Naive thymus-derived CD4-positive, alpha-beta T cell (primary cell): ENCODE measurements at regions not wholly inside any gene's neighbourhood (a gene's known extent, or its start where the extent isn't known, plus 50 kb on each side); places are given as distances from the start of the nearest gene placed in this dataset.

ENCODE experiments used
- ATAC-seq: fragments of 150-1000 bp; cut with Tn5 transposase; 2 replicates; pipeline ENCODE4 v1.10.0; 2021; ENCODE audit warnings: mild to moderate bottlenecking, moderate library complexity
- CTCF ChIA-PET: fragments of 350-600 bp; sonication (Branson Sonifier 250); formaldehyde crosslinking; loops from one replicate; lab custom pipeline; 2021; ENCODE audit warnings: antibody characterized with exemption; lab: Charles Lee
- POLR2A ChIA-PET: fragments of 350-600 bp; sonication (Branson Sonifier 250); formaldehyde crosslinking; loops from one replicate; lab custom pipeline; 2021; ENCODE audit warnings: antibody characterized with exemption, inconsistent platforms; lab: Charles Lee
- DNase-seq, 9 donors: peaks; one replicate each; pipeline versions ENCODE4 v3.0.0 to v3.0.0-alpha.2; 2020 to 2022; ENCODE audit warnings: mixed read lengths in 1 of 9
- H3K27ac ChIP-seq: one replicate; pipeline ENCODE4 v1.7.0; 2013; ENCODE audit warnings: mild to moderate bottlenecking, low read depth, low read length, moderate library complexity
- H3K27me3 ChIP-seq, 2 donors: one replicate each; pipeline ENCODE4 v1.7.0; 2013; ENCODE audit warnings: low read length in 2 of 2, mild to moderate bottlenecking in 2 of 2, moderate library complexity in 2 of 2; ENCODE audit not compliant: control insufficient read depth in 2 of 2, insufficient read depth in 2 of 2
- H3K36me3 ChIP-seq, 3 experiments: 1 replicate in 2 of 3; 2 replicates in 1 of 3; pipeline ENCODE4 v1.7.0; 2013; ENCODE audit warnings: low read length in 3 of 3, mild to moderate bottlenecking in 3 of 3, moderate library complexity in 1 of 3; ENCODE audit not compliant: insufficient read depth in 3 of 3, control insufficient read depth in 2 of 3
- H3K4me1 ChIP-seq, 2 donors: one replicate each; pipeline ENCODE4 v1.7.0; 2013; ENCODE audit warnings: low read length in 2 of 2, mild to moderate bottlenecking in 2 of 2, moderate library complexity in 1 of 2; ENCODE audit not compliant: control insufficient read depth in 2 of 2, insufficient read depth in 2 of 2
- H3K4me3 ChIP-seq: 2 replicates; pipeline ENCODE4 v1.7.0; 2013; ENCODE audit warnings: mild to moderate bottlenecking, low read length
- H3K9me3 ChIP-seq, 3 experiments: 1 replicate in 2 of 3; 2 replicates in 1 of 3; pipeline ENCODE4 v1.7.0; 2013; ENCODE audit warnings: low read length in 3 of 3; ENCODE audit not compliant: control insufficient read depth in 2 of 3
- H3K27ac Mint-ChIP-seq, 9 donors: one replicate each; pipeline ENCODE4 v1.8.0; 2020 to 2022; ENCODE audit warnings: mixed read lengths in 9 of 9, mild to moderate bottlenecking in 8 of 9, moderate library complexity in 5 of 9, inconsistent platforms in 2 of 9
- H3K27me3 Mint-ChIP-seq, 5 donors: one replicate each; pipeline ENCODE4 v1.8.0; 2021 to 2022; ENCODE audit warnings: mixed read lengths in 5 of 5, mild to moderate bottlenecking in 1 of 5
- H3K36me3 Mint-ChIP-seq, 5 donors: one replicate each; pipeline ENCODE4 v1.8.0; 2020 to 2022; ENCODE audit warnings: mixed read lengths in 5 of 5, mild to moderate bottlenecking in 3 of 5, inconsistent platforms in 1 of 5
- H3K4me1 Mint-ChIP-seq, 7 donors: one replicate each; pipeline ENCODE4 v1.8.0; 2020 to 2022; ENCODE audit warnings: mixed read lengths in 7 of 7, mild to moderate bottlenecking in 3 of 7, inconsistent platforms in 1 of 7
- H3K4me3 Mint-ChIP-seq, 10 donors: one replicate each; pipeline ENCODE4 v1.8.0; 2020 to 2022; ENCODE audit warnings: mild to moderate bottlenecking in 10 of 10, mixed read lengths in 10 of 10, moderate library complexity in 6 of 10, inconsistent platforms in 2 of 10
- H3K9me3 Mint-ChIP-seq, 11 donors: one replicate each; pipeline ENCODE4 v1.8.0; 2020 to 2022; ENCODE audit warnings: mixed read lengths in 11 of 11, mild to moderate bottlenecking in 4 of 11, inconsistent platforms in 1 of 11, moderate library complexity in 1 of 11
- intact Hi-C, 2 donors: fragments of 100-400 bp; cut with micrococcal nuclease; formaldehyde crosslinking; loops; one replicate each; pipeline ENCODE4 v1.15.1; 2023

GRCh38 chr2:4151521-4151920 is 448.1 kb downstream of the DCDC2C start:
- no peak for DNase-seq
- Histone ChIP-seq H3K4me3 (no peak overlapping the region), H3K36me3 (no peaks in the 10 kb centered on the region), H3K27me3 (no peaks in the 10 kb centered on the region), H3K27ac (no peak overlapping the region), H3K9me3 (no peaks in the 10 kb centered on the region), H3K4me1 (no peaks in the 10 kb centered on the region)
- Mint-ChIP-seq H3K9me3 (peaks cover 3 to 23% (median 10%) of the 10 kb centered on the region in 11 donors), H3K27me3 (no peaks in the 10 kb centered on the region), H3K4me3 (no peak overlapping the region), H3K4me1 (no peaks in the 10 kb centered on the region), H3K27ac (no peak overlapping the region), H3K36me3 (no peaks in the 10 kb centered on the region)
- ChIA-PET POLR2A (no interaction called here), CTCF (no interaction called here)
- intact Hi-C loops, result no loop called here
- no peak for ATAC-seq

DNA sequence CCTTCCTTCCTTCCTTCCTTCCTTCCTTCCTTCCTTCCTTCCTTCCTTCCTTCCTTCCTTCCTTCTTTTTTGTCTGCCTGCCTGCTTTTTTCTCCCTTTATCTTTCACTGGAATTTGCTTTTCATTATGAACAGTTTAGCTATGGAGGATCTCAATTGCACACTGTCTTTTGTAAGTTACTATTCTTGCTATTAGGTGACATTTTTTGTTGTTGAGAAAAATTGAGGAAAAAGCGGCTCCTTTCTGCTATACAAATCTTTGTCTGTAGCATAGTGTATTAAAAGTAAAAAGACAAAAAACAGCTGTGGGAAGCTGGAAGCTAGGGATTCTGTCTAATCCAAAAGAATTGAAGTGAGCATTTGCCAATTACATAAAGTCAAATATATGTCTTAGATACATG is 448.7 kb downstream of the DCDC2C start:
- H3K27ac Mint-ChIP-seq, result no peak overlapping the region
- no peaks in the 10 kb centered on the region for H3K27me3 Mint-ChIP-seq
- no peaks in the 10 kb centered on the region for H3K36me3 Mint-ChIP-seq
- H3K27me3 ChIP-seq, result no peaks in the 10 kb centered on the region
- CTCF ChIA-PET, result no interaction called here
- no peak overlapping the region for H3K4me3 Mint-ChIP-seq
- POLR2A ChIA-PET, result no interaction called here
- no peak for DNase-seq
- ATAC-seq, result no peak
- intact Hi-C loops, result no loop called here
- peaks cover 3 to 23% (median 10%) of the 10 kb centered on the region in 11 donors for H3K9me3 Mint-ChIP-seq
- H3K27ac ChIP-seq, result no peak overlapping the region
- H3K4me3 ChIP-seq, result no peak overlapping the region
- H3K36me3 ChIP-seq, result no peaks in the 10 kb centered on the region
- no peaks in the 10 kb centered on the region for H3K4me1 ChIP-seq
- no peaks in the 10 kb centered on the region for H3K4me1 Mint-ChIP-seq
- no peaks in the 10 kb centered on the region for H3K9me3 ChIP-seq

DNA sequence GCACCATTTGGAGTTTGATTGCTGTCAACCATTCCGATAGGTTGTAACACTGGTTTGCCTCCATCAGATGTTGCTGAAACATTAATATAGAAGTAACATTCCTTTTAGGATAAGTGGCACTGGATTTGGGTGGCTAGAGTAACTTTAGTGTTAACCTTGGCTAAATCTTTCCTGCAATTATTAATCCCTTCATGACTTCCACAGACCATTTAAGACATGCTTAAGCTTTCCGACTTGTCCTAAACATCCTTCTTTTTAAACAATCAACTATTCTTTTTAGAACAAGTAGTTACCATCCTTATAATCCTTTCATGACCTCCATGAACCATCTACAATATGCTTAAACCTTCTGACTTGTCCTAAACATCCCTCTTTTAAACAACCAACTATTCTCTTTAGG is 465.5 kb downstream of the DCDC2C start:
- peaks cover 0 to 42% (median 34%) of the 10 kb centered on the region in 11 donors for H3K9me3 Mint-ChIP-seq

GRCh38 chr2:4174796-4175195 is 471.4 kb downstream of the DCDC2C start:
- ATAC-seq, result no peak
- no peak overlapping the region for H3K4me3 Mint-ChIP-seq
- intact Hi-C loops, result no loop called here
- no peaks in the 10 kb centered on the region for H3K4me1 ChIP-seq
- ChIA-PET CTCF (no interaction called here), POLR2A (no interaction called here)
- H3K4me1 Mint-ChIP-seq, result no peaks in the 10 kb centered on the region
- H3K9me3 ChIP-seq, result peaks cover 0 to 29% (median 0%) of the 10 kb centered on the region in 3 experiments
- no peak overlapping the region for H3K4me3 ChIP-seq
- no peaks in the 10 kb centered on the region for H3K27me3 Mint-ChIP-seq
- no peak overlapping the region for H3K27ac ChIP-seq
- H3K36me3 ChIP-seq, result no peaks in the 10 kb centered on the region
- H3K36me3 Mint-ChIP-seq, result no peaks in the 10 kb centered on the region
- DNase-seq, result no peak
- H3K9me3 Mint-ChIP-seq, result peaks cover 7 to 52% (median 16%) of the 10 kb centered on the region in 11 donors
- no peaks in the 10 kb centered on the region for H3K27me3 ChIP-seq
- no peak overlapping the region for H3K27ac Mint-ChIP-seq

More for the DNA sequence above, 465.5 kb downstream of the DCDC2C start:
- ChIA-PET CTCF (no interaction called here), POLR2A (no interaction called here)
- Histone ChIP-seq H3K27me3 (no peaks in the 10 kb centered on the region), H3K27ac (no peak overlapping the region), H3K4me3 (no peak overlapping the region), H3K9me3 (peaks cover 0 to 6% (median 0%) of the 10 kb centered on the region in 3 experiments), H3K36me3 (no peaks in the 10 kb centered on the region), H3K4me1 (no peaks in the 10 kb centered on the region)
- DNase-seq (no peak), ATAC-seq (no peak)
- no peaks in the 10 kb centered on the region for H3K4me1 Mint-ChIP-seq
- peaks cover 0 to 5% (median 0%) of the 10 kb centered on the region in 5 donors for H3K36me3 Mint-ChIP-seq
- H3K27me3 Mint-ChIP-seq, result no peaks in the 10 kb centered on the region
- no peak overlapping the region for H3K27ac Mint-ChIP-seq
- intact Hi-C loops, result no loop called here
- H3K4me3 Mint-ChIP-seq, result no peak overlapping the region

- Mint-ChIP-seq H3K36me3 (no peaks in the 10 kb centered on the region), H3K9me3 (peaks cover 6 to 56% (median 19%) of the 10 kb centered on the region in 11 donors), H3K27ac (no peak overlapping the region), H3K27me3 (no peaks in the 10 kb centered on the region), H3K4me1 (no peaks in the 10 kb centered on the region), H3K4me3 (no peak overlapping the region)
- DNase-seq (no peak), ATAC-seq (no peak)
- H3K9me3 ChIP-seq, result peaks cover 0 to 29% (median 0%) of the 10 kb centered on the region in 3 experiments
- H3K27ac ChIP-seq, result no peak overlapping the region
- no peak overlapping the region for H3K4me3 ChIP-seq
- intact Hi-C loops, result no loop called here
- ChIA-PET CTCF (no interaction called here), POLR2A (no interaction called here)
- H3K27me3 ChIP-seq, result no peaks in the 10 kb centered on the region
- no peaks in the 10 kb centered on the region for H3K36me3 ChIP-seq
- H3K4me1 ChIP-seq, result no peaks in the 10 kb centered on the region
Measured at GRCh38 chr2:4175343-4175742, 472.0 kb downstream of the DCDC2C start.

- Mint-ChIP-seq H3K27ac (no peak overlapping the region), H3K9me3 (peaks cover 6 to 39% (median 12%) of the 10 kb centered on the region in 11 donors), H3K4me1 (no peaks in the 10 kb centered on the region), H3K4me3 (no peak overlapping the region), H3K36me3 (no peaks in the 10 kb centered on the region), H3K27me3 (no peaks in the 10 kb centered on the region)
- Histone ChIP-seq H3K27me3 (no peaks in the 10 kb centered on the region), H3K27ac (no peak overlapping the region), H3K4me3 (no peak overlapping the region), H3K9me3 (peaks cover 0 to 10% (median 0%) of the 10 kb centered on the region in 3 experiments), H3K4me1 (no peaks in the 10 kb centered on the region), H3K36me3 (no peaks in the 10 kb centered on the region)
- no peak for ATAC-seq
- intact Hi-C loops, result no loop called here
- no peak for DNase-seq
- CTCF ChIA-PET, result no interaction called here
- POLR2A ChIA-PET, result no interaction called here
Measured at GRCh38 chr2:4180631-4181030, 477.3 kb downstream of the DCDC2C start.

DNA sequence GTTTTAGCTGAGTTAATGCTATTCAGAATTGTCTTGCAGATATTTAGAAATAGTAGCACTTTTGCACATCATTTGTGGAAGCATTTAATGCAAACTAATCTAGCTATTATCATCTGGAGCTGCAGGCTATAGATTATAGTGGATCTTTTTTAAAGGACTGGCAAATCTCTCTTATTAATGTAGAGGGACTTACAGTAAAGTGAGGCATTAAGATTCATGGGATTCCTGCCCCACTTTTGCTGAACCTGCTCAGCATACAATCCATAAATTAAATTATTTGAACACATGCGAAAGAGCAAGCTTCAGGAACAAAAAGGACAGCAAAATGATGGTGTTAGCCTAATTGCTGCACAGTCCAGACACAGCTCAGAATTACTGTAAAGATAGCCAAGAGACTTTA is 477.7 kb downstream of the DCDC2C start:
- H3K36me3 Mint-ChIP-seq, result no peaks in the 10 kb centered on the region
- ChIA-PET POLR2A (no interaction called here), CTCF (no interaction called here)
- H3K27me3 ChIP-seq, result no peaks in the 10 kb centered on the region
- no peak overlapping the region for H3K4me3 Mint-ChIP-seq
- DNase-seq (no peak), ATAC-seq (no peak)
- no peak overlapping the region for H3K27ac Mint-ChIP-seq
- no peaks in the 10 kb centered on the region for H3K4me1 Mint-ChIP-seq
- no peaks in the 10 kb centered on the region for H3K36me3 ChIP-seq
- no peak overlapping the region for H3K27ac ChIP-seq
- no peak overlapping the region for H3K4me3 ChIP-seq
- H3K9me3 ChIP-seq, result peaks cover 0 to 6% (median 0%) of the 10 kb centered on the region in 3 experiments
- H3K27me3 Mint-ChIP-seq, result no peaks in the 10 kb centered on the region
- no peaks in the 10 kb centered on the region for H3K4me1 ChIP-seq
- H3K9me3 Mint-ChIP-seq, result peaks cover 6 to 34% (median 11%) of the 10 kb centered on the region in 11 donors
- intact Hi-C loops, result no loop called here
